Gastroesophageal sphincter (tissue), 4 donors: ENCODE measurements at regions not wholly inside any gene's neighbourhood (a gene's known extent, or its start where the extent isn't known, plus 50 kb on each side); places are given as distances from the start of the nearest gene placed in this dataset.

Experiments used
- ATAC-seq: fragments of 150-250 bp; one replicate; pipeline ENCODE4 v1.9.1; 2016; ENCODE audit warnings: mild to moderate bottlenecking, moderate library complexity
- H3K27ac ChIP-seq, 4 donors: fragments of 200-600 bp; sonication (generic) in 3 of 4; 1 replicate in 3 of 4; 2 replicates in 1 of 4; pipeline ENCODE4 v1.5.1; 2016 to 2019
- H3K27me3 ChIP-seq: fragments of 200-600 bp; sonication (generic); one replicate; pipeline ENCODE4 v1.5.1; 2019
- H3K36me3 ChIP-seq, 2 donors: fragments of 200-600 bp; sonication (generic); one replicate each; pipeline ENCODE4 v1.5.1; 2019; ENCODE audit warnings: control low read depth in 1 of 2
- H3K4me1 ChIP-seq, 3 donors: fragments of 200-600 bp; sonication (generic); 1 replicate in 2 of 3; 2 replicates in 1 of 3; pipeline ENCODE4 v1.5.1; 2016 to 2019; ENCODE audit warnings: control low read depth in 2 of 3
- H3K4me3 ChIP-seq, 2 donors: fragments of 200-600 bp; sonication (generic); one replicate each; pipeline ENCODE4 v1.5.1; 2019; ENCODE audit warnings: mild to moderate bottlenecking in 1 of 2, moderate library complexity in 1 of 2
- H3K9me3 ChIP-seq, 3 donors: fragments of 200-600 bp; sonication (generic); one replicate each; pipeline ENCODE4 v1.5.1; 2017 to 2019; ENCODE audit warnings: control low read depth in 2 of 3
- EP300 ChIP-seq: sonication (generic); formaldehyde crosslinking; IDR thresholded peaks from one replicate; pipeline ENCODE4 v1.6.1; 2017; ENCODE audit warnings: antibody characterized with exemption, mild to moderate bottlenecking
- POLR2A ChIP-seq, 2 donors: fragments of 450-650 bp; IDR thresholded peaks; one replicate each; pipeline ENCODE4 v1.6.1; 2017; ENCODE audit warnings: antibody characterized with exemption in 2 of 2, mild to moderate bottlenecking in 2 of 2, moderate library complexity in 1 of 2
- POLR2AphosphoS5 ChIP-seq: sonication (generic); formaldehyde crosslinking; IDR thresholded peaks from one replicate; pipeline ENCODE4 v1.6.1; 2017; ENCODE audit warnings: antibody characterized with exemption
- WGBS, 2 donors: methylation state at CpG; one replicate each; pipeline ENCODE4 v1.1.5; 2018; ENCODE audit warnings: low coverage in 1 of 2; 5-methylcytosine and 5-hydroxymethylcytosine counted together
- TF ChIP-seq, protein P1 (sequence below), 4 experiments: fragments of 200-600 bp in 2 of 4; fragments of 450-650 bp in 2 of 4; sonication (generic) in 1 of 4; IDR thresholded peaks; one replicate each; pipeline ENCODE4 v1.5.1; 2017 to 2019; ENCODE audit warnings: antibody characterized with exemption in 4 of 4, mild to moderate bottlenecking in 2 of 4, moderate library complexity in 2 of 4

GRCh38 chr20:12098421-12098820, 180.7 kb downstream of the BTBD3 start:
- ATAC-seq = no peak
- Histone ChIP-seq H3K9me3 (no peaks in the 10 kb centered on the region), H3K36me3 (no peaks in the 10 kb centered on the region), H3K4me3 (no peak overlapping the region), H3K27me3 (no peaks in the 10 kb centered on the region), H3K4me1 (no peaks in the 10 kb centered on the region), H3K27ac (no peak overlapping the region)
- 33 to 57% methylated on average over 1 to 2 of the region's 2 CpGs for WGBS, 2 donors
- no peak for TF ChIP-seq POLR2AphosphoS5
- no peak for TF ChIP-seq POLR2A (IDR thresholded peaks at IDR 0.05)
- TF ChIP-seq, protein P1, sequence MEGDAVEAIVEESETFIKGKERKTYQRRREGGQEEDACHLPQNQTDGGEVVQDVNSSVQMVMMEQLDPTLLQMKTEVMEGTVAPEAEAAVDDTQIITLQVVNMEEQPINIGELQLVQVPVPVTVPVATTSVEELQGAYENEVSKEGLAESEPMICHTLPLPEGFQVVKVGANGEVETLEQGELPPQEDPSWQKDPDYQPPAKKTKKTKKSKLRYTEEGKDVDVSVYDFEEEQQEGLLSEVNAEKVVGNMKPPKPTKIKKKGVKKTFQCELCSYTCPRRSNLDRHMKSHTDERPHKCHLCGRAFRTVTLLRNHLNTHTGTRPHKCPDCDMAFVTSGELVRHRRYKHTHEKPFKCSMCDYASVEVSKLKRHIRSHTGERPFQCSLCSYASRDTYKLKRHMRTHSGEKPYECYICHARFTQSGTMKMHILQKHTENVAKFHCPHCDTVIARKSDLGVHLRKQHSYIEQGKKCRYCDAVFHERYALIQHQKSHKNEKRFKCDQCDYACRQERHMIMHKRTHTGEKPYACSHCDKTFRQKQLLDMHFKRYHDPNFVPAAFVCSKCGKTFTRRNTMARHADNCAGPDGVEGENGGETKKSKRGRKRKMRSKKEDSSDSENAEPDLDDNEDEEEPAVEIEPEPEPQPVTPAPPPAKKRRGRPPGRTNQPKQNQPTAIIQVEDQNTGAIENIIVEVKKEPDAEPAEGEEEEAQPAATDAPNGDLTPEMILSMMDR (IDR thresholded peaks at IDR 0.05) = no peak
- TF ChIP-seq EP300 = no peak

DNA sequence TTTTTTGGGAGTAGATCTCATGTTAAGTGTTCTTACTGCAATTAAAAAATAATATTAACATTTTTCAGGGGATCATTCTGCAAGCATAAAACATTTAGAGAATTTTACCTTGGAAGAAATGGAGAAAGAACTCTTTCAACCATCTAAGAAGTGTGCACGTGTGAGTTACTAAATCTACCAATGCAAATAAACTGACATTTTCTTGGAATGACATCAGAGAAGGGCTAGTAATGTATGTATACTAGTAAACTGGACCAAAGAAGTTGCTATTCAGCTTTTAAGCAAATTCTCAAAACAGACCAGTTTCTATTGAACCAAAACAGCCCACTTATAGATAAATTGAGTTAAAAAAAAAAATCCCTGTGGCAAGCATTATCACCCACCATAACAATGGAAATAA, 191.2 kb downstream of the BTBD3 start:
- Histone ChIP-seq H3K4me3 (no peak overlapping the region), H3K27ac (no peak overlapping the region), H3K4me1 (no peaks in the 10 kb centered on the region), H3K36me3 (no peaks in the 10 kb centered on the region), H3K9me3 (peaks cover 0 to 6% (median 0%) of the 10 kb centered on the region in 3 donors), H3K27me3 (no peaks in the 10 kb centered on the region)
- TF ChIP-seq, protein P1 (IDR thresholded peaks at IDR 0.05) = no peak
- no peak for TF ChIP-seq POLR2AphosphoS5
- TF ChIP-seq POLR2A (IDR thresholded peaks at IDR 0.05) = no peak
- TF ChIP-seq EP300 = no peak
- WGBS, 2 donors = 30 to 63% methylated on average over 1 of the region's 1 CpG
- ATAC-seq = no peak

DNA sequence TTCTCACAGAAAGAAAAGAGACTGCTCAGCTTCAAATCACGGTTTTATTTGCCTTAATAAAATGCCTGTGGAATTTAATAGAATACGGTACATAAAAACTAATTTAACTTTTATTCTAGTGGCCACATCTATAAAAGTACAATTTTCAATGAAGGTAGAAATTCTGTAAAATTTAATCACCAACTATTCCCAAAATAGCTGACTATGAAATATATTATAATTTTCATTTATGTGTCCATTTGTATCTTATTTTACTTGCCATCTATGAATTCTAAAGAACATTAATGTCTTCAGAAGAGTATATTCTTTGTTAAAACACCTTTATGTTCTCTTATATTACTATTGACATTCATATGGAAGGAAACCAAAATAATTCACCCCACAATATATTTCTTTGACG, 192.6 kb downstream of the BTBD3 start:
- no peaks in the 10 kb centered on the region for H3K4me1 ChIP-seq
- 61 to 89% methylated on average over 3 of the region's 3 CpGs for WGBS, 2 donors
- H3K27me3 ChIP-seq = no peaks in the 10 kb centered on the region
- TF ChIP-seq EP300 = no peak
- TF ChIP-seq, protein P1 (IDR thresholded peaks at IDR 0.05) = no peak
- TF ChIP-seq POLR2AphosphoS5 = no peak
- no peak for TF ChIP-seq POLR2A (IDR thresholded peaks at IDR 0.05)
- H3K27ac ChIP-seq = no peak overlapping the region
- peaks cover 0 to 6% (median 0%) of the 10 kb centered on the region in 3 donors for H3K9me3 ChIP-seq
- no peak for ATAC-seq
- H3K36me3 ChIP-seq = no peaks in the 10 kb centered on the region
- no peak overlapping the region for H3K4me3 ChIP-seq

GRCh38 chr20:12110711-12111110, 193.0 kb downstream of the BTBD3 start:
- Histone ChIP-seq H3K27ac (no peak overlapping the region), H3K9me3 (peaks cover 0 to 6% (median 0%) of the 10 kb centered on the region in 3 donors), H3K4me1 (no peaks in the 10 kb centered on the region), H3K36me3 (no peaks in the 10 kb centered on the region), H3K27me3 (no peaks in the 10 kb centered on the region), H3K4me3 (no peak overlapping the region)
- WGBS, 2 donors = 17 to 22% methylated on average over 2 of the region's 2 CpGs
- TF ChIP-seq, protein P1 (IDR thresholded peaks at IDR 0.05) = no peak
- TF ChIP-seq POLR2AphosphoS5 = no peak
- TF ChIP-seq EP300 = no peak
- no peak for TF ChIP-seq POLR2A (IDR thresholded peaks at IDR 0.05)
- no peak for ATAC-seq

DNA sequence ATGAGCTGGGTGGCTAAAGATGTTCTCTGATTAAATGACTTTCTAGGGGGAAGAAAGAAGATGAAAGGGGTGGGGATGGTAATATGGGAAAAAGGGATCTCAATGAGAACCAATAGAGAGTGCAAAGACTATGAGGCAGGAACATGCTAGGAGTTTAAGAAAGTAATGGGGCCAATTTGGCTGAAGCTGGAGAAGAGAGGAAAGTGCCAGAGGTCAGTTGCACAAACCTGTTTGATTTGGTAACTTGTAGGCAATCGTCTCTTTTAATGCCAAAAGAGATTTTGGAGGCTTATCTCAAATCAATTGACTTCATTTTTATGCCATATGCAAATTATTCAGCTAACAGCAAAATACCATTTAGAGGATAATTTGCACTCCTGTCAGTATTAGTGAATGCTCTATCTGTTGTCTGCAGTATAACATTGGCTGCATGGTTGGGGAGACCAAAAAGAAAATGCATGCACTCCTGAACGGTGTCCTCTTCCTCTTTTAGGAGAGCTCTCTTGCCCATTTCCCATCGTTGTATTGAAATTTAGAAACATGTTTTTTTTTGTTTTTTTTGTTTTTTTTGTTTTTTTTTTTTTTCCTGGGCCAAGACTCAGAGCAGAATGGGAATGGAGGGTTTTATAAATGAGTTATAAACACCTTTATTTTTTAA, 193.9 kb downstream of the BTBD3 start:
- WGBS, 2 donors = 46 to 69% methylated on average over 3 of the region's 3 CpGs
- TF ChIP-seq POLR2A (IDR thresholded peaks at IDR 0.05) (no peak), EP300 (no peak), POLR2AphosphoS5 (no peak)
- TF ChIP-seq, protein P1 (IDR thresholded peaks at IDR 0.05) = no peak
- Histone ChIP-seq H3K36me3 (no peaks in the 10 kb centered on the region), H3K27ac (no peak overlapping the region), H3K4me1 (no peaks in the 10 kb centered on the region), H3K4me3 (no peak overlapping the region), H3K27me3 (no peaks in the 10 kb centered on the region), H3K9me3 (peaks cover 0 to 6% (median 0%) of the 10 kb centered on the region in 3 donors)
- no peak for ATAC-seq
